A549 (cell line): ENCODE measurements at regions not wholly inside any gene's neighbourhood (a gene's known extent, or its start where the extent isn't known, plus 50 kb on each side); places are given as distances from the start of the nearest gene placed in this dataset.

Experiments used
- EHMT2 ChIP-seq: fragments of 200-600 bp; sonication (generic); IDR thresholded peaks from 2 replicates; pipeline ENCODE4 v1.6.1; 2016; ENCODE audit warnings: antibody characterized with exemption, low read depth, mild to moderate bottlenecking, moderate library complexity
- JUNB ChIP-seq: fragments of >200 bp; sonication (Bioruptor Twin); formaldehyde crosslinking; IDR thresholded peaks from 2 replicates; pipeline ENCODE4 v1.6.1; 2016
- POLR2A ChIP-seq: IDR thresholded peaks from 2 replicates; pipeline ENCODE4 v1.6.1; 2012; ENCODE audit warnings: mild to moderate bottlenecking, low read length
- POLR2AphosphoS2 ChIP-seq: conservative IDR thresholded peaks from 2 replicates; pipeline ENCODE4 v1.6.1; 2012; ENCODE audit warnings: low read length, improper control_type of control experiment, inconsistent platforms
- RAD21 ChIP-seq, 2 experiments: fragments of >200 bp in 1 of 2; sonication (Bioruptor Twin) in 1 of 2; formaldehyde crosslinking in 1 of 2; IDR thresholded peaks in 1 of 2; conservative IDR thresholded peaks in 1 of 2; 2 replicates in 1 of 2; 3 replicates in 1 of 2; pipeline ENCODE4 v1.6.1; 2012 to 2018; ENCODE audit warnings: inconsistent platforms in 1 of 2
- TF ChIP-seq, protein P1 (sequence below): fragments of >200 bp; sonication (Bioruptor Twin); formaldehyde crosslinking; IDR thresholded peaks from 3 replicates; pipeline ENCODE4 v1.5.1; 2016
- TF ChIP-seq, protein P2 (sequence below): fragments of 200-600 bp; sonication (generic); IDR thresholded peaks from 2 replicates; pipeline ENCODE4 v1.6.1; 2016; ENCODE audit warnings: antibody characterized with exemption, mild to moderate bottlenecking, moderate library complexity
- TF ChIP-seq, protein P3 (sequence below): IDR thresholded peaks from 2 replicates; pipeline ENCODE4 v1.6.1; 2012
- TF ChIP-seq, protein P4 (sequence below): IDR thresholded peaks from 2 replicates; pipeline ENCODE4 v1.6.1; 2012; ENCODE audit warnings: low read depth, borderline replicate concordance
- TF ChIP-seq, protein P5 (sequence below): fragments of 450-650 bp; IDR thresholded peaks from 2 replicates; pipeline ENCODE4 v1.6.1; 2014; ENCODE audit warnings: antibody characterized with exemption

DNA sequence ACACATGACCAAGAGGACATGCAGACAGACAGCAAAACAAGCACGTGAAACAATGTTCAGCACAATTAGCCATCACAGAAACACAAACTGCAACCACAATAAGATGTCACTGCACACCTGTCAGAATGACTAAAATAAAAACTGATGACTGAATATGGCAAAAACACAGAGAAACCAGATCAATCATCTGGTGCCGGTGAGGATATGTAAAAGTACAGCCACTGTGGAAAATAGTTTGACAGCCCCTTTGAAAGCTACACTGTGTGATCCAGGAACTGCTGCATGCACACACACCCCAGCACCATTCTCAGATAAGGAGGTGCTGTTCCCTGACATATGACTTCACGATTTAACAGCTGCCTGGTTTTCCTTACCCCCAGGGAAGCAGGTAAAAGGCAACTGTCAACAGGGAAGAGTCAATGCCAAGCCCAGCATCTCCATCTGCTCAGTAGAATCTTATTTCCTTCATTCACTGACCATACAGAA is 238.1 kb upstream of the HSFY2 start:
- TF ChIP-seq EHMT2, result no peak
- TF ChIP-seq, protein P1, sequence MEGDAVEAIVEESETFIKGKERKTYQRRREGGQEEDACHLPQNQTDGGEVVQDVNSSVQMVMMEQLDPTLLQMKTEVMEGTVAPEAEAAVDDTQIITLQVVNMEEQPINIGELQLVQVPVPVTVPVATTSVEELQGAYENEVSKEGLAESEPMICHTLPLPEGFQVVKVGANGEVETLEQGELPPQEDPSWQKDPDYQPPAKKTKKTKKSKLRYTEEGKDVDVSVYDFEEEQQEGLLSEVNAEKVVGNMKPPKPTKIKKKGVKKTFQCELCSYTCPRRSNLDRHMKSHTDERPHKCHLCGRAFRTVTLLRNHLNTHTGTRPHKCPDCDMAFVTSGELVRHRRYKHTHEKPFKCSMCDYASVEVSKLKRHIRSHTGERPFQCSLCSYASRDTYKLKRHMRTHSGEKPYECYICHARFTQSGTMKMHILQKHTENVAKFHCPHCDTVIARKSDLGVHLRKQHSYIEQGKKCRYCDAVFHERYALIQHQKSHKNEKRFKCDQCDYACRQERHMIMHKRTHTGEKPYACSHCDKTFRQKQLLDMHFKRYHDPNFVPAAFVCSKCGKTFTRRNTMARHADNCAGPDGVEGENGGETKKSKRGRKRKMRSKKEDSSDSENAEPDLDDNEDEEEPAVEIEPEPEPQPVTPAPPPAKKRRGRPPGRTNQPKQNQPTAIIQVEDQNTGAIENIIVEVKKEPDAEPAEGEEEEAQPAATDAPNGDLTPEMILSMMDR, result no peak
- TF ChIP-seq, protein P2, sequence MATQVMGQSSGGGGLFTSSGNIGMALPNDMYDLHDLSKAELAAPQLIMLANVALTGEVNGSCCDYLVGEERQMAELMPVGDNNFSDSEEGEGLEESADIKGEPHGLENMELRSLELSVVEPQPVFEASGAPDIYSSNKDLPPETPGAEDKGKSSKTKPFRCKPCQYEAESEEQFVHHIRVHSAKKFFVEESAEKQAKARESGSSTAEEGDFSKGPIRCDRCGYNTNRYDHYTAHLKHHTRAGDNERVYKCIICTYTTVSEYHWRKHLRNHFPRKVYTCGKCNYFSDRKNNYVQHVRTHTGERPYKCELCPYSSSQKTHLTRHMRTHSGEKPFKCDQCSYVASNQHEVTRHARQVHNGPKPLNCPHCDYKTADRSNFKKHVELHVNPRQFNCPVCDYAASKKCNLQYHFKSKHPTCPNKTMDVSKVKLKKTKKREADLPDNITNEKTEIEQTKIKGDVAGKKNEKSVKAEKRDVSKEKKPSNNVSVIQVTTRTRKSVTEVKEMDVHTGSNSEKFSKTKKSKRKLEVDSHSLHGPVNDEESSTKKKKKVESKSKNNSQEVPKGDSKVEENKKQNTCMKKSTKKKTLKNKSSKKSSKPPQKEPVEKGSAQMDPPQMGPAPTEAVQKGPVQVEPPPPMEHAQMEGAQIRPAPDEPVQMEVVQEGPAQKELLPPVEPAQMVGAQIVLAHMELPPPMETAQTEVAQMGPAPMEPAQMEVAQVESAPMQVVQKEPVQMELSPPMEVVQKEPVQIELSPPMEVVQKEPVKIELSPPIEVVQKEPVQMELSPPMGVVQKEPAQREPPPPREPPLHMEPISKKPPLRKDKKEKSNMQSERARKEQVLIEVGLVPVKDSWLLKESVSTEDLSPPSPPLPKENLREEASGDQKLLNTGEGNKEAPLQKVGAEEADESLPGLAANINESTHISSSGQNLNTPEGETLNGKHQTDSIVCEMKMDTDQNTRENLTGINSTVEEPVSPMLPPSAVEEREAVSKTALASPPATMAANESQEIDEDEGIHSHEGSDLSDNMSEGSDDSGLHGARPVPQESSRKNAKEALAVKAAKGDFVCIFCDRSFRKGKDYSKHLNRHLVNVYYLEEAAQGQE, result no peak
- TF ChIP-seq, protein P3, sequence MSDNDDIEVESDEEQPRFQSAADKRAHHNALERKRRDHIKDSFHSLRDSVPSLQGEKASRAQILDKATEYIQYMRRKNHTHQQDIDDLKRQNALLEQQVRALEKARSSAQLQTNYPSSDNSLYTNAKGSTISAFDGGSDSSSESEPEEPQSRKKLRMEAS, result no peak
- no peak for TF ChIP-seq POLR2A
- no peak for TF ChIP-seq POLR2AphosphoS2
- TF ChIP-seq, protein P4, sequence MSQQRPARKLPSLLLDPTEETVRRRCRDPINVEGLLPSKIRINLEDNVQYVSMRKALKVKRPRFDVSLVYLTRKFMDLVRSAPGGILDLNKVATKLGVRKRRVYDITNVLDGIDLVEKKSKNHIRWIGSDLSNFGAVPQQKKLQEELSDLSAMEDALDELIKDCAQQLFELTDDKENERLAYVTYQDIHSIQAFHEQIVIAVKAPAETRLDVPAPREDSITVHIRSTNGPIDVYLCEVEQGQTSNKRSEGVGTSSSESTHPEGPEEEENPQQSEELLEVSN, result no peak
- TF ChIP-seq, protein P5, sequence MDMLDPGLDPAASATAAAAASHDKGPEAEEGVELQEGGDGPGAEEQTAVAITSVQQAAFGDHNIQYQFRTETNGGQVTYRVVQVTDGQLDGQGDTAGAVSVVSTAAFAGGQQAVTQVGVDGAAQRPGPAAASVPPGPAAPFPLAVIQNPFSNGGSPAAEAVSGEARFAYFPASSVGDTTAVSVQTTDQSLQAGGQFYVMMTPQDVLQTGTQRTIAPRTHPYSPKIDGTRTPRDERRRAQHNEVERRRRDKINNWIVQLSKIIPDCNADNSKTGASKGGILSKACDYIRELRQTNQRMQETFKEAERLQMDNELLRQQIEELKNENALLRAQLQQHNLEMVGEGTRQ, result no peak
- no peak for TF ChIP-seq JUNB
- TF ChIP-seq RAD21 (conservative IDR thresholded peaks at IDR 0.05 in 1 of 2, IDR thresholded peaks at IDR 0.05 in 1 of 2), result no peak
